Gastrocnemius medialis (tissue), 4 donors: ENCODE measurements at regions not wholly inside any gene's neighbourhood (a gene's known extent, or its start where the extent isn't known, plus 50 kb on each side); places are given as distances from the start of the nearest gene placed in this dataset.

Experiments used
- POLR2A ChIP-seq, 2 donors: fragments of 450-650 bp; IDR thresholded peaks; one replicate each; pipeline ENCODE4 v1.6.1; 2017; ENCODE audit warnings: antibody characterized with exemption in 2 of 2, mild to moderate bottlenecking in 2 of 2, moderate library complexity in 2 of 2
- TF ChIP-seq, protein P1 (sequence below), 5 experiments: fragments of 450-650 bp in 3 of 5; fragments of 200-600 bp in 2 of 5; sonication (generic) in 2 of 5; IDR thresholded peaks in 4 of 5; conservative IDR thresholded peaks in 1 of 5; 1 replicate in 4 of 5; 2 replicates in 1 of 5; pipeline ENCODE4 v1.5.1; 2016 to 2019; ENCODE audit warnings: antibody characterized with exemption in 5 of 5, mild to moderate bottlenecking in 3 of 5, moderate library complexity in 3 of 5

DNA sequence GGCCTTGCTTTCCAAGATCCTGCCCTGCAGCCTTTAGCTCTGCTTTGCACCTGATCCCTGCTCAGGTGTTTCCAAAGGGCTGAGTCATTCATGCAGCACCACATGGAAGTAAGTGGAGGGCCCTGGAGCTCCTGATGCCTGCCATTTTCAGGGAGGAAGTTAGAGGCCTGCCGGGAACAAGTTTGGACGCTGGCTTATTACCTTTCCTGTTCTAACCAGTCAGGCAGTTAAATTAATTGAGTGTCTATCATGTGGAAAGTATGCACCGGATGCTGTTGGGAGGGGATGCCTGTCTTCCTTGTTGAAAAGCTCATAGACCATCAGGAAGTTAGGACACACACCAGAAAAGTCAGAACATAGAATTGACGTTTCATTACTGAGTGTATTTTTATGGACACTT lies 73.7 kb upstream of the PLET1 start:
- TF ChIP-seq, protein P1, sequence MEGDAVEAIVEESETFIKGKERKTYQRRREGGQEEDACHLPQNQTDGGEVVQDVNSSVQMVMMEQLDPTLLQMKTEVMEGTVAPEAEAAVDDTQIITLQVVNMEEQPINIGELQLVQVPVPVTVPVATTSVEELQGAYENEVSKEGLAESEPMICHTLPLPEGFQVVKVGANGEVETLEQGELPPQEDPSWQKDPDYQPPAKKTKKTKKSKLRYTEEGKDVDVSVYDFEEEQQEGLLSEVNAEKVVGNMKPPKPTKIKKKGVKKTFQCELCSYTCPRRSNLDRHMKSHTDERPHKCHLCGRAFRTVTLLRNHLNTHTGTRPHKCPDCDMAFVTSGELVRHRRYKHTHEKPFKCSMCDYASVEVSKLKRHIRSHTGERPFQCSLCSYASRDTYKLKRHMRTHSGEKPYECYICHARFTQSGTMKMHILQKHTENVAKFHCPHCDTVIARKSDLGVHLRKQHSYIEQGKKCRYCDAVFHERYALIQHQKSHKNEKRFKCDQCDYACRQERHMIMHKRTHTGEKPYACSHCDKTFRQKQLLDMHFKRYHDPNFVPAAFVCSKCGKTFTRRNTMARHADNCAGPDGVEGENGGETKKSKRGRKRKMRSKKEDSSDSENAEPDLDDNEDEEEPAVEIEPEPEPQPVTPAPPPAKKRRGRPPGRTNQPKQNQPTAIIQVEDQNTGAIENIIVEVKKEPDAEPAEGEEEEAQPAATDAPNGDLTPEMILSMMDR (IDR thresholded peaks at IDR 0.05 in 4 of 5, conservative IDR thresholded peaks at IDR 0.05 in 1 of 5): no peak
- TF ChIP-seq POLR2A (IDR thresholded peaks at IDR 0.05): no peak
